GM19023 (cell line): ENCODE measurements at regions not wholly inside any gene's neighbourhood (a gene's known extent, or its start where the extent isn't known, plus 50 kb on each side); places are given as distances from the start of the nearest gene placed in this dataset.
A peak's percentile ranks its signal among the peaks of the same experiment; 100 is the strongest.
"Not testable (repeated sequence)": the region's sequence is repeated elsewhere in the genome, so short reads cannot be mapped to it uniquely, and the experiment has no call there.

Experiments
- ATAC-seq: cut with Tn5 transposase; IDR thresholded peaks from one replicate; pipeline ENCODE4 v1.9.1; 2021; ENCODE audit warnings: mild to moderate bottlenecking, moderate library complexity; ENCODE audit not compliant: unreplicated experiment

DNA sequence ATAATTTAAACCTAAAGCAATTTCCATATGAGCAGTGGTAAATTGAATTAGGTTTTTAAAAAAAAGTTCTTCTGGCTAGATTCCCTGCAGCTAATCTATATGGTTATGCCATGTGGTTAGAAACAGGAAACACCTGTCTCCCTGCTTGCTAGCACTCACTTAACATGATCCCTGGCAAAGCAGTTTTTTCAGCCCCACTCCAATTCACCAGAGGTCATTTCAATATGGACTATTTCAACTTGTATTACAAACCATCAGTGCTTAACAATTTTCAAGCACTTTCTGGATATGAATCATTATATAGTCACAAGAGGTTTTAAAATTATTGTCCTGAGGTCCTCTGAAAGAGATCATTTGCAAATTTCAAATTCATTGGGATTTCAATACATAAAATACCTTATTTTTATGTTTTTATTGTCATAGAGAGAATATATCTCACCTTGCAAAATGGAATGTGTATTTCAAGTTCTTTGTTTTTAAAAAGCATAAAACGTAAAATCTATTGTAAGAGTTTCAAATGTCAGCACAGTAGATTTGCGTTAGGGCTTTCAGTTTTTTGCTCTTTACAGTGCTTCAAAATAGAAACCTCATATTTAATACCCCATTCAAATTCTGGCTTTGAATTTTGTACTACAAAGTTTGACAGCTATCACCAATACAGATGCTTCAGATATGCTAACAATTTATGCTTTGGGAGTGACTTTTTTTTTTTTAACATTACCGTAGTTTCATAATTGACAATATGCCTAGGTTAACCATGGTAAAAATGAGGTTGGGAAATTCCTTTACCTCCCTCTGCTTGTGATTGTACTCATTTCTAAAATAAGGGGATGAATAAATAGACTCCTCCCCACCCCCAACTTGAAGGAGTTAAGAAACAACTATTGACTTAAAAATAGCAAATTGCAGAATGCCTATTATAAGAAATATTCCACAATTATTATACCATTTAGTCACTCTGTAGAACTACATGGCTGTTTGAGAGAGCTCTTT is 117.5 kb upstream of the HGF start:
- ATAC-seq: peak; percentile 42

DNA sequence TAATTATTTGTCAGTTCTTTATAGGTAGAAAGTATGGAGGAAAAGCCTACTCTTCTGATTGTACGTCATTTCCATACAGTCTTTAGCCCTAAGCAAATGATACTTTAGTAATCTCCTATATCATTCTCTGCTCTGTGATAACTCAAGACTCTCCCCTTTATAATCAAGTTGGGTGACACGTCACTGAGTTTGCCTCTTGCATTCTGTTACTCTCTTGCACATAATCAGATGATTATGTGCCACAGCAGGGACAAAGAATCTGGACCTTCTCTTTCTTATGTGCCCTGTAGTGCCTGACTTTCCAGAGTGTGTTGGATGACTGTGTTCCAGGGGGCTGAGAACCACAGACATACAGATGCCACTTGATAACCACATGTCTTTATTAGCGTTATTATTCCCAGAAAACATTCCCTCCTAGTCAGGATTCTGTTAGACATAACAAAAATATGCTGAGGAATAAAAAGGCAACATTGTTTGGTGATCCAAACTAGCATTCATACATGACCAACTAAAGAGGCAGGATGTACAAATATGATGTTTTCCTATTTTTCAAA is 116.4 kb upstream of the HGF start:
- no peak for ATAC-seq

DNA sequence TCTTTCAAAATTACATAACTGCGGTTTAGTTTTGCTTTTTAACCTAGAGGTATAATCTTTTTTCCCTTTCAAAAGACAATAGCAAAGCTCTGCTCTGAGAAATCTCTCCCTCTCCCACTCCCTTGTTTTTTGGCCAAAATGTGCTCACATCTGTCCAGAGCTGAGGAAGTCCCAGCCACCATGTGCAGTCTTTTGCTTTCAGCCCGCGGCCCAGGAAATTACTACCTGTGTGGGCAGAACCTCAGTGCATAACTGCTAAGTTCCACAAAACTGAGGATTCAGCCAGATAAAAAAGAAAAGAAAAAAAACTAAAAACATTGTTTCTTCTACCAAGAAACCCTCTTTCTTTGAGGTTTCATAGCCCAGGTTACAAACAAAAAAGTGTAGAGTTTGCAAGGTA is 115.0 kb upstream of the HGF start:
- no peak for ATAC-seq

DNA sequence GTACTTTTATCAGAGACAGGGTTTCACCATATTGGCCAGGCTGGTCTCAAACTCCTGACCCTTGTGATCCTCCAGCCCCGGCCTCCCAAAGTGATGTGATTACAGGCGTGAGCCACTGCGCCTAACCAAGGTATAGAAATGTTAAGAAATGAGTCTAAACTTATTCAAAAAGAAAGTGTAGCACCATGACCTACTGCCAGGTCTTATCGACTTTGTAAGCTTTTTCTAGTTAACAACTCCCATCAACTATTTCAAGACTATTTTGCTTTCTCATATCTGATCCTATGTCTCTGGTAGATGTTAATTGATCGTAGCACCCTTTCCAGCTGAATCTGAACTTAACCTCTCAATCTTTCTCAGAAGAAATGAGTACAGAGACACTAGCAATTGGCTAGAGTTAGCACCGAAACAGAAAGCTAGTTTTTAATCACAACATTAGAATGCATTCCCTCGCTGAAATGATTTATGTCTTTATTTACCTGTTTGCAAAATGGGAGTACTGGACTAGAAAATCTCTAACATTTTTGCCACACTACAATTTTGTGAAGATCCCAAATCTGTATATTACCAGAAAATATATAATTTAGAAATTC is 114.0 kb upstream of the HGF start:
- ATAC-seq: no peak

DNA sequence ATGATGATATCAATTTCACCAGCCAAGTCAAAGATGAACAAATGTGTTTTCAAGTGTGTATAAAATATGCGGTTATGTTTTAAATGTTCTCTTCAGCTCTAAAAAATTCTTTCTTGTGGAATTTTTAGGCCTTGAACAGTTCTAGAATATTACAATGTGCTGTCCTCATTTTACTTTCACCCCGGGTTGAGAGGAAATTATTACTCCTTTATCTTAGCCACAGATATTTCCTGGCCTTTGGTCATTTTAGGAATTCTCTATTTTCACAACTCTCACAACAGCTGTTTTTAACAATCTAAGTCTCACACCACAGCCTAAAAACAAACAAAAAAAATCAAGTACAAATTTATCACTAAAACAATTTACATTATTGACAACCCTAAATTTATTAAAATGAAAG is 112.2 kb upstream of the HGF start:
- no peak for ATAC-seq

DNA sequence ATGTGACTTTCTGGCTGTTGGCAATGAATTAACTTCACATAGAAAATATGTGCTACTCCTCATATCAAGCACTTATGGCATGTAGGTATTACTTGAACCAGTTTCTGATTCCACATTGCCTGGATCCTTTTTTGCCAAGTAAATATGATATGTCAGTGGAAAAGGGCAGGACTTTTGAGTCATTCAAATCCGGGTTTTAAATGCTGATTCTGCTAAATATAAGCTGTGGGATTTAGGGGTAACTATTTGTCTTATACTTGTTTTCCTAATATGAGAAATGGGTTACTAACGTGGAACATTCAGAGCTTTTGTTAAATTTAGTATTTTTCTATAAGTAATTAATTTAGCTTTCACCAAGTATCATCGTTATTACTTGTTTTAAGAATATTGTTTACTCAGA is 108.0 kb upstream of the HGF start:
- ATAC-seq: no peak

DNA sequence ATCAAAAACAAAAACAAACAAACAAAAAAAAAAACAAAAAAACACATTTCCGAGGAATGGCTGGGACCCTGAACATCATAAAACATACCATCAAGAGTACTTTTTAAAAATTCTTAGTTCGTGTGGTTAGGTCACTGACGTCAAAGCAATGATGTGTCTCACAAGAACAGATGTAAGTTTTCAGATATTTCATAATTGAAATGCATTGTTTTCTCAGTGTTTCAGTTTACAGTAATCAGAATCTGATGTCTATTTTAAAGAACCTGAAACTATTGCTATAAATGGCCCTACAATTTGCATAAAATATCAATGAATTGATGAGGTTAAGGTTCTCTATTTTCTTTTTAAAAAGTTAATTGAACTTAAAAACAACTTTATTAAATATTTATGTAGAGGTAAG is 103.7 kb upstream of the HGF start:
- peak; percentile 46 for ATAC-seq

DNA sequence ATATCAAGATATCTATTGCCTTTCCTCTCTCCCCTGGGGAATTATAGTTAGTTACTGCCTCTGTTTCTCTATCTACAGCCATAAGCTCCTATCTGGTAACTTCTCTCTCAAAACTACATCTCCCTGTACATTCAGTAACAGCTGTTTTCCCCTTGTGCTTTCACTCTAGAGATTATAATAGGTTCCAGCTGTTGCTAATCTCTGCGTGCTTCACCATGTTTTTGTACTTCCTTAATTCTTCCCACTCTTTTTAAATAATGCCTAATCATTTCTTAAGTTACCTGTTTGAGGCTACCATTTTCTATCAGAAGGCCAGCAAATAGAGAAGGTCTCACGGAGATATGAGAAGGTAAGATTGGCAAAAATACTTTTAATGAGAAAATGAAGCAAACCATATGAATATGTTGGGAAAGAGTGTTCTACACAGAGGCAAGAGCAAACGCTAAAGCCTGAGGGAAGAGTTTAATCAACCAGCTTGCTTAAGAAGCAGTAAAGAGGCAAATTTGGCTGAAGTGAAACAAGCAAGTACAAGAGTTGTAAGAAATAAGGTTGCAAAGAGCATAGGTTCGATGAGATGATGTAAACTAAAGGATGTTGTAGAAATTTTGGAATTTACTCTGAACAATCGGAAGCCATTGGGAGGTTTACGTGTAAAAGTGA is 101.9 kb upstream of the HGF start:
- no peak for ATAC-seq

DNA sequence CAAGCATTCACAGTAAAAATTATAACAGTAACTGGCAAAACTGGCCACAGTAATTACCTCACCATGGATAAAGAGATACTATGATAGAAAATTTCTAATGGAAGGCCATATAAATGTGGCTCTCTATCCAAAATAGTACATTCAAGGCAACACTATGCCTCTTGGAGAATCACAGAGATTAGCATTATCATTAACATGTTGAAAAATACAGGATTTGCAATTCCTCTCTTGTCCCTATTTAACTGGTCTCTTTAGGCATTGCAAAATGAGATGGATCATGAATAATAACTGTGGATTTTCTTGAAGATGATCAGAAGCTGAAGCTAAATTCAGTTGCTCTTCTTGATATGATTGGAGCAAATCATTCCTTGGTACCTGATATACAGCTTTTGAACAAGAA is 100.8 kb upstream of the HGF start:
- ATAC-seq: no peak

DNA sequence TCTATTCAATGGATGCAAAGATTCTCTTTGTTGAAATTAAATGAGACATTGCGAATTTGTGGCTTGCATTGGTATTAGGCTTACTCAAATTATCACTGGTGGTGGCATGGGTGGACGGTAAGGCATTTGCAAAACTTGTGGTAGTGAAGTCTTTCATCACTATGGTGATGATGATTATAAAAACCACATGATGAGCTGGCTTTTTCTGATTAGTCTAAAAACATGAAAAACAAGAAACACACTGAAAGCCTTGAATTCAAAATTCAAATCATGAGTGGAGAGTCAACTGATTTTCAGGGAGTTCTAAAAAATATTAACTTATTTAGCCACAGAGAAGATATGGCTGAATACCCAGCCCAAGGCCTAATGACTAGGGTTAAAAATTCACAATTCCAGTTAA is 99.8 kb upstream of the HGF start:
- no peak for ATAC-seq

DNA sequence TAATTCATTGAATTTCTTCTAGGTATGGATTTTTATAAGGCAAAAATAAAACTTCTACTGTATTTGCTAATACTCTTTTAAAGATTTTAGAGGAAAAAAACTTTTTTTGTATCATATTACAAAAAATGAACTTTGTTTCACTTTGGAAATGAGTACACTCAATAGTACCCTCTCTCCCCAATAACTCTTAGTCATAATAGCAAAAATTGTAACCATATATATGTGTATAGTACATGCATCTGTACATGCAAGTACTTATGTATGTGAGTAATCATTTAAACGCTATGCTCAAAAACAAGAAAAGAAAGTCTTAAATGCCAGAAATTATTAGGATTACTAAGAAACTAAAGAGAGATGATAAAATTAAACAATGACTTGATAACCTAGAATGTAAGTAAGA is 95.9 kb upstream of the HGF start:
- ATAC-seq: no peak

DNA sequence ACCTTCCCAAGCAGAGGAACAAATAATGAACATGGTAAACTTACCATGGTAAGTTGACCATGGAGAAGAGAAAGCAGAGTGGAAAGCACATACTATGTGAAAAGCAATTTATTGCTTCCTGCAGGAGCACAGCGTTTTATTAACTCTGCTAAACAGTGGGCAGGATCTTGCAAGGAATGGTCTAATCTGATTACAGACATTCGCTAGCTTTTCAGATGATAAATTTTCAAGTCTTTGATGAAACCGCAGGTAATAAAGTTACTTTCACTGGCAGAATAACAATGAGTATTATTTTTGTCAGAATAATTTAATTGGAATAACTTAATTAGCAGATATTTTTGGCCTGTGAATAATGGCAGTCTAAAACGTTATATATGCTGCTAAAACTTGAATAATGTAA is 89.6 kb upstream of the HGF start:
- ATAC-seq: no peak

DNA sequence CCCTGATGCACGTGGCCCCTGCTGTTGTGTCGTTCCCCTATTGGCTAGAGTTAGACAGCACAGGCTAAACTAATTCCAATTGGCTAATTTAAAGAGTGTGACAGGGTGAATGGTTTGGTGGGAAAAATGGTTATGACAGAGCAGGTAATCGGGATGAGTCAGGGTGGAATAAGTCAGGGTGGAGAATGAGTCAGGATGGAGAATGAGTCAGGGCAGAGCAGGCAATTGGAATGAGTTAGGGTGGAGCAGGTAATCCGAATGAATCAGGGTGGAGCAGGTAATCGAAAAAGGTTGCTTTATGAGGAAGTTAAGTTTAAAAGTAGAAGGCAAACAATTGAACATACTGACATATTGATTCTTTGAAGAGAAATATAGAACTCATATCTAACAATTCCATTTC is 89.0 kb upstream of the HGF start:
- not testable (repeated sequence) for ATAC-seq

DNA sequence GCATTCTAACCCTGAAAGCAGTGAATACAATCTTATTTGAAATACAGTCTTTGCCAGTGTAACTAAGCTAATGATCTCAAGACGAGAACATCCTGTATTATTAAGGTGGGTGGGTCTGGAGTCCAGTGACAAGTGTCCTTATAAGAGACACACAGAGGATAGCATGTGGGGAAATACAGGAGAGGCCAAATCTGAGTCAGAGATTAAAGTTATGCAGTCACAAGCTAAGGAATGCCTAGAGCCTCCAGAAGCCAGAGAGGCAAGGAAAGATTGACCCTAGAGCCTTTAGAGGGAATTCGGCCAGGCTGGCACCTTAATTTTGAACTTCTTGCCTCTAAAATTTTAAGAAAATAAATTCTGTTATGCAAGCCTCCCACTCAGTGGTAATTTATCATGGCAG is 87.5 kb upstream of the HGF start:
- ATAC-seq: no peak

DNA sequence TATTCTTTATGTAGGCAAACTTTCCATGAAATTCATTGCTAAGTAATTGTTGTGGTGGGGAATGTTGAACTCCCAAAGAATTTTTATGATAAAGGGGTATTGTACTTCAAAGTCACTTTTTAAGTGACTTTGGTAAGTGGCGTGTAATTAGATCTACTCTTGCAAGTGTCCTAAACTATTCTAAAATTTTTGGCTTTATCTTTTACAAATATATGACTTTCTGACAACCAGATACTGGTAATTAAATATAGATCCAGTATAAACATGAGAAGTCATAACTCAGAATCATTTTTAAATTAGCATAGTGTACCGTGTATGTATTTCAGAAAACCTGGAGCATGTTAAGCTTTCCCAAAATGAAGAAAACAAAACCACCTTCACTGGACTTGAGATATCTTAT is 84.7 kb upstream of the HGF start:
- no peak for ATAC-seq

DNA sequence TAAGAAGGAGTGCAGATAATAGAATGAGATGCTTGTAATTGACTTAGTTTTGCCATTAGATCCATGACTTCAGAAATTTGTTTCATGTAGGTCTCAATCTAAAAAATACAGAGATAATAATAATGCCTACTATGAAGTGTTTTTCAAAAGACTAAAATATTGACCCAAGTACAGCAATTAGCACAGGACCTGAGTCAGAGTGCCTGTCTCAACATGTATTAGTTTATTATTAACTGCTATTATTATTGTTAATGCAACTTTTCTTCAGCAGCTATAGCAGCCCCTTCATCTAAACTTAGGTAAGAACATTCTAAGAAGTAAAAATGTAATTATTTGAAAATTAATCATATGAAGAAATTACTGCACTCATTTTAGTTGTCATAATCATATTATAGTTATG is 82.9 kb upstream of the HGF start:
- no peak for ATAC-seq

DNA sequence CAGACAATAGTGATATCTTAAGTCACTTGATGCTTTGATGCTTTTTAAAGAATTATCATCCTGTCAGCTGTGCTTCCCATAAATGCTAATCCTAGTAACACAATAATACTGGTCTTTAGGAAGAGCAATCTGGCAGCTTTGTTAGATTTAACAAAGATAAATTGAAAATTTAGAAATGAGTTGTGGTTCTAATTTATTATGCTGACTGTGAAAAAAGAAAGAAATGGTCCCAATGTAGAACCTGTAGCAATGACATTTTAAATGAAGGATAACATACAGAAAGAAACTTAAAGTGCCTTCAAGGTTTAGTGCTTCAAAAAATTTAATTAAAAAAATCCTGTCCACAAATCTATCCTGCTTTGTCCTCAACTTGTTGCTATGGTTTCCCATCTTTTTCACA is 81.6 kb upstream of the HGF start:
- no peak for ATAC-seq

DNA sequence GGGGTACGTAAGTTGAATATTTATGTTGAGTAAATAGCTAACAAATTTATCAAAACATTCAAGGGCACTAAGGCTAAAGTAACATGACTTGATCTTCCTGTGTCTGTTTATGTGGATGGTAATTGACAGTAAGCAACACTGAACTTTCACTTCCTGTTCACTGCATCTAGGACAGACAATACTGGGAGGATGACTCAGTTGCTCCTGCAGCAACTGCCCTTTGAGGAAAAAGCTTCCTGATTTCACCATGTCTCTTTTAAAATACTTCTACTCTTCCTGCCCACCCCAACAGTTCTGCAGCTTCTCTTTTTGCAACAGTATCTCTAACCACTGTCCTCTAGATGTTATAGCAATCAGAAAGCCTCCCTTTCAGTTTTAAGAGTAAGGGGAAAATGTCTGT is 76.6 kb upstream of the HGF start:
- ATAC-seq: peak; percentile 64

DNA sequence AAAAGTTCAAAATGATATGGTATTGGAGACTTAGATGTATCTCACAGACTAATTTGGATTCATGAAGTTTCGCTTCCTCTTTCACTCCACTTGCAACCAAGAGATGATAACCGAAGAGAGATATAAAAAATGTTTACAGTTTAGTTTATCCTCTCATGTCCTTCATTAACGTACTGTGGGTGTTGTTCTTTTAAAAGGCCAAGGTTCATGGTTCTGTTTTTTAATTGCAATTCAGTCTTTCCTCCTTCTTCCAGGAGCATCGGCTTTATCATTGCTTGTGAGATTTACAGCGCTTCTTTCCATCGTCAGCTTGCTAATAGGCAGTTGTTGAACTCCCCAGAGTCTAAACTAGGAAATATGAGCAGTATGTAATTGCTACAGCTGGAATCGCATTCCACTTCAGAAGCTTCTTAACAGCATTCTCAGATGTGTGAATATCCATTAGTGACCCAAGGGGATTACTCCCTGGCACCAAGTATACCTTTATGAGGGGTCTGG is 75.9 kb upstream of the HGF start:
- ATAC-seq: peak; percentile 77

DNA sequence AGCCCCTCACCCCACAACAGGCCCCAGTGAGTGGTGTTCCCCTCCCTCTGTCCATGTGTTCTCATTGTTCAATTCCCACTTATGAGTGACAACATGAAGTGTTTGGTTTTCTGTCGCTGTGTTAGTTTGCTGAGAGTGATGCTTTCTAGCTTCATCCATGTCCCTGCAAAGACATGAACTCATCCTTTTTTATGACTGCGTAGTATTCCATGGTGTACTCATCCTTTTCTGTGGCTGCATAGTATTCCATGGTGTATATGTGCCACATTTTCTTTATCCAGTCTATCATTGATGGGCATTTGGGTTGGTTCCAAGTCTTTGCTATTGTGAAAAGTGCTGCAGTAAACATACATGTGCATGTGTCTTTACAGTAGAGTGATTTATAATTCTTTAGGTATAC is 73.8 kb upstream of the HGF start:
- ATAC-seq: not testable (repeated sequence)

DNA sequence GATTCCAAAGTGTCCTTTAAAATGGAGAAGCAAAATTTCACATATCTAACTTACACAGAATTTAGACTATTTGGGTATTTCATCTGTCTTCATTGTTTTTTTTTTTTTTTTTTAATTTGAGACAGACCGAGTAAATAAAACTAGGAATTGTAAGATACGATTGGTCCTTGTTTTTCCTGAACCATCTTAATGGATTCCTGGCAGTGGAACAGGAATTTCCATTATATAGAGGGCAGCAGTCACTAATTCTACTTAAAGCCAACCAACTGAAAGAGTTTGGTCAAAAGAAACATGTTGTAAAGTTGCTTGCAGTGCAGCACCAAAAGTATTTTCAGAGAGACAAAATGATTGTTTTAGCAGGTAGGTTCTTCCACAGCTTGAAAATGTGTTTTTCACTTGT is 72.5 kb upstream of the HGF start:
- no peak for ATAC-seq
